A673 (cell line): ENCODE measurements at regions not wholly inside any gene's neighbourhood (a gene's known extent, or its start where the extent isn't known, plus 50 kb on each side); places are given as distances from the start of the nearest gene placed in this dataset.

Source experiments
- BruUV-seq: library from RNA; stranded (reverse); fragments of 400-500 nt; replicated peaks from 2 replicates; lab custom pipeline; 2021; lab: Mats Ljungman, UMichigan
- CTCF ChIA-PET: fragments of 300-600 bp; sonication (Branson Sonifier 250); formaldehyde crosslinking; loops from one replicate; lab custom pipeline; 2022; ENCODE audit warnings: antibody characterized with exemption; lab: Charles Lee
- POLR2A ChIA-PET: fragments of 300-600 bp; sonication (Branson Sonifier 250); formaldehyde crosslinking; loops from one replicate; lab custom pipeline; 2022; ENCODE audit warnings: antibody characterized with exemption; ENCODE audit not compliant: low non-redundant PET; lab: Charles Lee
- DNase-seq: peaks from one replicate; pipeline ENCODE4 v3.0.0-alpha.2; 2015; ENCODE audit warnings: low spot score
- H3K27ac ChIP-seq: fragments of 200-600 bp; sonication (generic); 2 replicates; pipeline ENCODE4 v1.5.1; 2016; ENCODE audit warnings: mixed run types, low read depth, mild to moderate bottlenecking, mixed read lengths, antibody characterized with exemption, low read length; ENCODE audit not compliant: poor library complexity, severe bottlenecking
- H3K27me3 ChIP-seq: fragments of 200-600 bp; sonication (generic); replicated peaks from 2 replicates; pipeline ENCODE4 v1.6.1; 2017; ENCODE audit warnings: mixed run types, low read depth, mild to moderate bottlenecking, mixed read lengths, antibody characterized with exemption, low read length; ENCODE audit not compliant: insufficient read depth, poor library complexity
- H3K36me3 ChIP-seq: fragments of 200-600 bp; sonication (generic); 2 replicates; pipeline ENCODE4 v1.6.1; 2016; ENCODE audit warnings: mixed run types, mild to moderate bottlenecking, mixed read lengths, antibody characterized with exemption, low read length; ENCODE audit not compliant: insufficient read depth, poor library complexity, severe bottlenecking
- H3K4me1 ChIP-seq: fragments of 200-600 bp; sonication (generic); 2 replicates; pipeline ENCODE4 v1.6.1; 2017; ENCODE audit warnings: mixed run types, mild to moderate bottlenecking, mixed read lengths, antibody characterized with exemption, low read length; ENCODE audit not compliant: insufficient read depth, poor library complexity, severe bottlenecking
- H3K4me3 ChIP-seq: fragments of 200-600 bp; sonication (generic); 2 replicates; pipeline ENCODE4 v1.5.1; 2016; ENCODE audit warnings: low read depth, mixed run types, mild to moderate bottlenecking, mixed read lengths, low read length; ENCODE audit not compliant: poor library complexity, severe bottlenecking
- H3K9me3 ChIP-seq: fragments of 200-600 bp; sonication (generic); 2 replicates; pipeline ENCODE4 v1.6.1; 2016; ENCODE audit warnings: mixed run types, low read depth, mild to moderate bottlenecking, mixed read lengths, antibody characterized with exemption, low read length; ENCODE audit not compliant: poor library complexity, severe bottlenecking
- EZH2 ChIP-seq: fragments of 200-600 bp; sonication (generic); IDR thresholded peaks from 2 replicates; pipeline ENCODE4 v1.6.1; 2017; ENCODE audit warnings: borderline replicate concordance, low read depth, mild to moderate bottlenecking, mixed read lengths, antibody characterized with exemption, low read length; ENCODE audit not compliant: poor library complexity, severe bottlenecking
- intact Hi-C: fragments of 100-400 bp; cut with micrococcal nuclease; formaldehyde crosslinking; loops from one replicate; pipeline ENCODE4 v1.10.0; 2022; ENCODE audit not compliant: unreplicated experiment
- TF ChIP-seq, protein P1 (sequence below): fragments of 300-800, 200-600 bp; sonication (generic); conservative IDR thresholded peaks from 2 replicates; pipeline ENCODE4 v1.5.1; 2017; ENCODE audit warnings: low read depth, mild to moderate bottlenecking, antibody characterized with exemption, low read length, moderate library complexity, mixed read lengths

DNA sequence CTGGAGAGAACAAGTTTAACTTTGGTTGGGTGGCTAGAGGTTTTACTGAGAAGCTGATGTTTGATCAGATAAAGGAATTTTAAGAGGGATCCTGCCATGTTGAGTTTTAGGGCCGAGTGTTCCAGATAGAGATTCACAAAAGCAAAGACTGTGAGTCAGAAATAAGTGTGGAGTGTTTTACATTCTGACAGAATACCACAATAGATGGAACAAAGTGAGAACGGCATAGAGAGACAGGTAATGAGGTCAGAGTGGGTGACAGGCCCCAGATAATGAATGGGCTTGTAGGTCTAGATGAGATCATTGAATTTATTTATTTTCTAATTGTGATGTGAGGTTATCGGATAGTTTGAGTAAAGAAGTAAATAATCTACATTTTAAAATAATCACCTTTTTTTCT lies 502.6 kb downstream of the EPHA5 start:
- CTCF ChIA-PET, result no interaction called here
- no TSS peak for BruUV-seq
- no peak overlapping the region for H3K27ac ChIP-seq
- H3K27me3 ChIP-seq, result no peaks in the 10 kb centered on the region
- H3K4me3 ChIP-seq, result no peak overlapping the region
- no peak for DNase-seq
- TF ChIP-seq, protein P1, sequence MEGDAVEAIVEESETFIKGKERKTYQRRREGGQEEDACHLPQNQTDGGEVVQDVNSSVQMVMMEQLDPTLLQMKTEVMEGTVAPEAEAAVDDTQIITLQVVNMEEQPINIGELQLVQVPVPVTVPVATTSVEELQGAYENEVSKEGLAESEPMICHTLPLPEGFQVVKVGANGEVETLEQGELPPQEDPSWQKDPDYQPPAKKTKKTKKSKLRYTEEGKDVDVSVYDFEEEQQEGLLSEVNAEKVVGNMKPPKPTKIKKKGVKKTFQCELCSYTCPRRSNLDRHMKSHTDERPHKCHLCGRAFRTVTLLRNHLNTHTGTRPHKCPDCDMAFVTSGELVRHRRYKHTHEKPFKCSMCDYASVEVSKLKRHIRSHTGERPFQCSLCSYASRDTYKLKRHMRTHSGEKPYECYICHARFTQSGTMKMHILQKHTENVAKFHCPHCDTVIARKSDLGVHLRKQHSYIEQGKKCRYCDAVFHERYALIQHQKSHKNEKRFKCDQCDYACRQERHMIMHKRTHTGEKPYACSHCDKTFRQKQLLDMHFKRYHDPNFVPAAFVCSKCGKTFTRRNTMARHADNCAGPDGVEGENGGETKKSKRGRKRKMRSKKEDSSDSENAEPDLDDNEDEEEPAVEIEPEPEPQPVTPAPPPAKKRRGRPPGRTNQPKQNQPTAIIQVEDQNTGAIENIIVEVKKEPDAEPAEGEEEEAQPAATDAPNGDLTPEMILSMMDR, result no peak
- no peak for TF ChIP-seq EZH2
- POLR2A ChIA-PET, result no interaction called here
- H3K36me3 ChIP-seq, result no peaks in the 10 kb centered on the region
- H3K4me1 ChIP-seq, result no peaks in the 10 kb centered on the region
- intact Hi-C loops, result no loop called here
- H3K9me3 ChIP-seq, result no peaks in the 10 kb centered on the region

DNA sequence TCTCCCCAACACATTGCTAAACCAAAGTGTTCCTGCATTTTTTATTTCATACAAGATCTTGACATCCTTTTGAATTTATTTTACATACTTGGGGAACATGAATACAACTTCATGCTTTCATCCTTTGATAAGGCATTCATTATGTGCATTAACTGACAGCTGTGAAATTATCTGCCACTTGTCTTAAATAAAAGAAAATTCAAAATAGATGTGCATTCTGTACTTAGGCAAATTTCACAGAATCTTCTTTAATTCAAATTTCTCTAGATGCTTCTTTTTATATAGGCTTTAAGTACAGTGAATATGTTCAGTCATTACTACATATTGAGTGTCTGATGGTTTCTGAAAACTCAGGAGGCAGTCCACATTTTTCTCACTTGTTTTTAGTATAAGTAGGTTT lies 518.1 kb downstream of the EPHA5 start:
- H3K4me1 ChIP-seq, result no peaks in the 10 kb centered on the region
- intact Hi-C loops, result no loop called here
- ChIA-PET CTCF (no interaction called here), POLR2A (no interaction called here)
- no peak overlapping the region for H3K4me3 ChIP-seq
- H3K9me3 ChIP-seq, result no peaks in the 10 kb centered on the region
- no peaks in the 10 kb centered on the region for H3K36me3 ChIP-seq
- no peaks in the 10 kb centered on the region for H3K27me3 ChIP-seq
- H3K27ac ChIP-seq, result no peak overlapping the region
- no TSS peak for BruUV-seq
- TF ChIP-seq, protein P1, result no peak
- TF ChIP-seq EZH2, result no peak
- DNase-seq, result no peak

DNA sequence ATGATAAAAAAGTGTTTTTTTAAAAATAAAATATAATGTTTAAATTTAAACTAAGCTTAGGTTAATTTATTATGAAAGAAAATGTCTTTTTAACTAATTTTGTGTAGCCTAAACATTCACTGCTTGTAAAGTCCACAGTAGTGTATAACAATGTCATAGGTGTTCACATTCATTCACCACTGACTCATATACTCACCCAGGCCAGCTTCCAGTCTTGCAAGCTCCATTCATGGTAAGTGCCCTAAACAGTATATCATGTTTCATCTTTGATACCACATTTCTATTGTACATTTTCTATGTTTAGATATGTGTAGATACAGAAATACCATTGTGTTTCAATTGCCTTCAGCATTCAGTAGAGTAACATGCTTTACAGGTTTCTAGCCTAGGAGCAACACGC lies 530.3 kb downstream of the EPHA5 start:
- intact Hi-C loops, result no loop called here
- no peaks in the 10 kb centered on the region for H3K4me1 ChIP-seq
- H3K27ac ChIP-seq, result no peak overlapping the region
- H3K36me3 ChIP-seq, result no peaks in the 10 kb centered on the region
- no peaks in the 10 kb centered on the region for H3K27me3 ChIP-seq
- BruUV-seq, result no TSS peak
- TF ChIP-seq, protein P1, result no peak
- no peak for TF ChIP-seq EZH2
- ChIA-PET POLR2A (no interaction called here), CTCF (no interaction called here)
- no peak for DNase-seq
- H3K4me3 ChIP-seq, result no peak overlapping the region
- no peaks in the 10 kb centered on the region for H3K9me3 ChIP-seq
